IPS DF 6.9 (cell line): ENCODE measurements at regions not wholly inside any gene's neighbourhood (a gene's known extent, or its start where the extent isn't known, plus 50 kb on each side); places are given as distances from the start of the nearest gene placed in this dataset.

Experiments
- DNase-seq: peaks from one replicate; pipeline ENCODE4 v3.0.0-alpha.2; 2013; ENCODE audit warnings: low read depth, low spot score
- H3K27ac ChIP-seq: one replicate; pipeline ENCODE4 v1.5.1; 2013; ENCODE audit warnings: low read length, control low read depth
- H3K27me3 ChIP-seq: 2 replicates; pipeline ENCODE4 v1.6.1; 2013; ENCODE audit warnings: mild to moderate bottlenecking, low read length; ENCODE audit not compliant: control insufficient read depth, insufficient read depth
- H3K36me3 ChIP-seq: 2 replicates; pipeline ENCODE4 v1.6.1; 2013; ENCODE audit warnings: low read length; ENCODE audit not compliant: control insufficient read depth, insufficient read depth
- H3K4me1 ChIP-seq: 2 replicates; pipeline ENCODE4 v1.6.1; 2013; ENCODE audit warnings: low read length; ENCODE audit not compliant: control insufficient read depth, insufficient read depth
- H3K4me3 ChIP-seq: 2 replicates; pipeline ENCODE4 v1.5.1; 2013; ENCODE audit warnings: mild to moderate bottlenecking, low read length
- H3K9me3 ChIP-seq: 2 replicates; pipeline ENCODE4 v1.6.1; 2013; ENCODE audit warnings: low read length, inconsistent platforms; ENCODE audit not compliant: control insufficient read depth, insufficient read depth
- WGBS: extraction: QIAGEN DNeasy Blood & Tissue Kit; methylation state at CpG from one replicate; pipeline ENCODE4 v1.1.7; 2013; ENCODE audit warnings: mixed read lengths, missing lambda C conversion rate; ENCODE audit not compliant: insufficient read length, insufficient coverage; 5-methylcytosine and 5-hydroxymethylcytosine counted together

DNA sequence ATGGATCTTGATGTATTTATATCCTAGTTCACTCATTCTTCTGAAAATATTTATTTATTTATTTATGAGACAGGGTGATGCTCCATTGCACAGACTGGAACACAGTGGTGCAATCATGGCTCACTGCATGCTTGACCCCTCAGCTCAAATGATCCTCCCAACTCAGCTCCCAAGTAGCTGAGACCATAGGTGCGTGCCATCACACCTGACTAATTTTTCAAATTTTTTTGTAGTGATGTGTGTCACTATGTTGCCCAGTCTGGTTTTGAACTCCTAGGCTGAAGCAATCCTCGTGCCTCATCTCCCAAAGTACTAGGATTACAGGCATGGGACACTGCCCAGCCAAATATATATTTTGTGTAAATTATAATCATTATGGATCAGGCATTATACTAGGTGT is 595.6 kb upstream of the ATP2B1 start:
- no CpG with 5 or more reads among the region's 2 CpGs for WGBS
- H3K36me3 ChIP-seq = no peaks in the 10 kb centered on the region
- DNase-seq = no peak
- H3K27ac ChIP-seq = no peak overlapping the region
- no peaks in the 10 kb centered on the region for H3K9me3 ChIP-seq
- H3K27me3 ChIP-seq = no peaks in the 10 kb centered on the region
- no peaks in the 10 kb centered on the region for H3K4me1 ChIP-seq
- H3K4me3 ChIP-seq = no peak overlapping the region

DNA sequence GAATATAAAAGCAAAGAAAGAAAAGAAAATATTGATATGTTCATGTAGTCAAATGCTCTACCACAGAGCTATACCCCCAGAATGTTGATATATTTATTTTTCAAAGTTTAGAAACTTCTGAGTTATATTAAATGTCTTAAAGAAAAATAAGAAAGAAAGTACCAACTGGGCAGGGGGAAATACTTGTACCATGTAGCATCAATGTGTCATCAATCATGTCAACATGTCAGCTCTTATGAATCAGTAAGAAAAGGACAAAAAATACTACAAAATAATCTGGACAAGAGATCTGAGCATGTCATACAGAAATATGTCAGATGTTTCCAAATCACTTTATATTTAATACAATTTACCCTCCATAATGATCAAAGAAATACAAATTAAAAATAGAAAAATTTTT is 595.1 kb upstream of the ATP2B1 start:
- H3K9me3 ChIP-seq = no peaks in the 10 kb centered on the region
- DNase-seq = no peak

DNA sequence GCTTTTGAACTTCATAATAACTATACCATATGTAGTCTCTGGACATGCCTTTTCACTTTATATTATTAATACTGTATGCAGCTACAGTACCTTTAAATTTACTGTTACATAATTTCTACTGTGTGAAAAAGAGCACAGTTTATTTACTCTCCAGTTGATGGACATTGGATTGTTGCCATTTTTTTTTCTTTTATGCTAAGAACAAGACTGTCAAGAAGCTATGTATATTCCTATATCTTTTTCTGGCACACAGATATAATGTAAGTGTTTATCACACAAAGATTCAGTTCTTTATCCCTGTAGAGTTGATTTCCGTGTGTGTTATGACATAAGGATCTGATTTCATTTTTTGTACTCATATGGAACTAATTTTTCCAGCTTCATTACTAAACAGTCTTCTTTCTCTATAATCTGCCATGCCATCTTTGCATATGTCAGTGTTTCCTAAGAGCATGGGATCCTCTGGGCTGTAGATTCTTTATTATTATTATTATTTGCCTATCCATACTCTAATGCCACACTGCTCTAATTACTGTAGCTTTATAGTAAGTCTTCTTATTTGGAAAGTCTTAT is 593.0 kb upstream of the ATP2B1 start:
- Histone ChIP-seq H3K4me1 (no peaks in the 10 kb centered on the region), H3K9me3 (no peaks in the 10 kb centered on the region), H3K27me3 (no peaks in the 10 kb centered on the region), H3K4me3 (no peak overlapping the region), H3K36me3 (no peaks in the 10 kb centered on the region), H3K27ac (no peak overlapping the region)
- WGBS = no CpG with 5 or more reads among the region's 1 CpG
- DNase-seq = no peak

More for the DNA sequence above, 595.1 kb upstream of the ATP2B1 start:
- H3K4me3 ChIP-seq = no peak overlapping the region
- H3K36me3 ChIP-seq = no peaks in the 10 kb centered on the region
- no peak overlapping the region for H3K27ac ChIP-seq
- no peaks in the 10 kb centered on the region for H3K4me1 ChIP-seq
- H3K27me3 ChIP-seq = no peaks in the 10 kb centered on the region

- Histone ChIP-seq H3K4me1 (no peaks in the 10 kb centered on the region), H3K36me3 (no peaks in the 10 kb centered on the region), H3K4me3 (no peak overlapping the region), H3K27me3 (no peaks in the 10 kb centered on the region), H3K9me3 (no peaks in the 10 kb centered on the region), H3K27ac (no peak overlapping the region)
- WGBS = no CpG with 5 or more reads among the region's 4 CpGs
- DNase-seq = no peak
Observed at GRCh38 chr12:90301095-90301494, 592.5 kb upstream of the ATP2B1 start.

GRCh38 chr12:90299666-90300065 is 591.0 kb upstream of the ATP2B1 start:
- H3K27ac ChIP-seq = no peak overlapping the region
- H3K27me3 ChIP-seq = no peaks in the 10 kb centered on the region
- H3K36me3 ChIP-seq = no peaks in the 10 kb centered on the region
- DNase-seq = no peak
- H3K9me3 ChIP-seq = no peaks in the 10 kb centered on the region
- no peak overlapping the region for H3K4me3 ChIP-seq
- H3K4me1 ChIP-seq = no peaks in the 10 kb centered on the region

GRCh38 chr12:90299121-90299520 is 590.5 kb upstream of the ATP2B1 start:
- H3K27me3 ChIP-seq = no peaks in the 10 kb centered on the region
- no peaks in the 10 kb centered on the region for H3K9me3 ChIP-seq
- H3K27ac ChIP-seq = no peak overlapping the region
- no peak for DNase-seq
- no peaks in the 10 kb centered on the region for H3K36me3 ChIP-seq
- no peak overlapping the region for H3K4me3 ChIP-seq
- WGBS = no CpG with 5 or more reads among the region's 4 CpGs
- no peaks in the 10 kb centered on the region for H3K4me1 ChIP-seq

GRCh38 chr12:90298289-90298948 is 589.8 kb upstream of the ATP2B1 start:
- Histone ChIP-seq H3K27me3 (no peaks in the 10 kb centered on the region), H3K4me1 (no peaks in the 10 kb centered on the region), H3K9me3 (no peaks in the 10 kb centered on the region), H3K27ac (no peak overlapping the region), H3K36me3 (no peaks in the 10 kb centered on the region), H3K4me3 (no peak overlapping the region)
- DNase-seq = no peak
- no CpG with 5 or more reads among the region's 2 CpGs for WGBS

- H3K27me3 ChIP-seq = no peaks in the 10 kb centered on the region
- H3K4me3 ChIP-seq = no peak overlapping the region
- DNase-seq = no peak
- no peak overlapping the region for H3K27ac ChIP-seq
- no peaks in the 10 kb centered on the region for H3K36me3 ChIP-seq
- H3K4me1 ChIP-seq = no peaks in the 10 kb centered on the region
- no peaks in the 10 kb centered on the region for H3K9me3 ChIP-seq
- WGBS = no CpG with 5 or more reads among the region's 2 CpGs
Observed at GRCh38 chr12:90295858-90296257, 587.2 kb upstream of the ATP2B1 start.

DNA sequence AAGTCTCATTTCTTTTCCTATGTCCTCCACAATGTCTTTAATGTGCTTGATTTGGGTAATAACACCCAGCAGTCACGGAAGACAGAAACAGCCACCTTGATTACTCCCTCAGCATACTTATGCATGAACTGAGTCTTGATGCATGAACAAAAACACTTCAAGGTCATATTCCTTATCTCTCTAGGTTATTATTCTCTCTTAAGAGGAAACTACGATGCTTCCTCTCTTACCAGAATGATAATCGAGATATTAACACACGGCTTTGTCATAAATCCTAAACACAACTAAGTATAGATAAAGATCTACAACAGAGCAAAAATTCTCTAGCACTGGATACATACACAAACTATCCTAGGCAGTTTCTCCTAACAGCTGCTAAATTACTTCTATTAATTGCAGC is 583.5 kb upstream of the ATP2B1 start:
- no peak for DNase-seq
- H3K27me3 ChIP-seq = no peaks in the 10 kb centered on the region
- H3K4me3 ChIP-seq = no peak overlapping the region
- no peaks in the 10 kb centered on the region for H3K4me1 ChIP-seq
- no peaks in the 10 kb centered on the region for H3K36me3 ChIP-seq
- no peak overlapping the region for H3K27ac ChIP-seq
- no peaks in the 10 kb centered on the region for H3K9me3 ChIP-seq
- WGBS = no CpG with 5 or more reads among the region's 4 CpGs

- WGBS = no CpG with 5 or more reads among the region's 4 CpGs
- no peaks in the 10 kb centered on the region for H3K4me1 ChIP-seq
- H3K4me3 ChIP-seq = no peak overlapping the region
- no peaks in the 10 kb centered on the region for H3K9me3 ChIP-seq
- no peaks in the 10 kb centered on the region for H3K27me3 ChIP-seq
- no peaks in the 10 kb centered on the region for H3K36me3 ChIP-seq
- peak; percentile 25 for DNase-seq
- no peak overlapping the region for H3K27ac ChIP-seq
Observed at GRCh38 chr12:90290980-90291975, 582.6 kb upstream of the ATP2B1 start.
